ENCODE measurements at regions not wholly inside any gene's neighbourhood (a gene's known extent, or its start where the extent isn't known, plus 50 kb on each side); places are given as distances from the start of the nearest gene placed in this dataset.

GRCh38 chr9:107213080-107213479 is 70.0 kb upstream of the RAD23B start:
- H3K27me3 Mint-ChIP-seq (ENCODE audit: unreplicated experiment), result no peaks in the 10 kb centered on the region
- H3K4me1 Mint-ChIP-seq (ENCODE audit: unreplicated experiment), result no peaks in the 10 kb centered on the region
- H3K36me3 Mint-ChIP-seq (ENCODE audit: low read depth, unreplicated experiment), result no peaks in the 10 kb centered on the region
- no peak for DNase-seq (ENCODE audit: low spot score)
- H3K27ac Mint-ChIP-seq (ENCODE audit: unreplicated experiment), result no peak overlapping the region
- TF ChIP-seq CTCF (IDR thresholded peaks at IDR 0.05; ENCODE audit: unreplicated experiment), result no peak
- H3K9me3 Mint-ChIP-seq (ENCODE audit: unreplicated experiment), result no peaks in the 10 kb centered on the region
- H3K4me3 Mint-ChIP-seq (ENCODE audit: unreplicated experiment), result no peak overlapping the region

GRCh38 chr9:107213561-107214028 is 69.5 kb upstream of the RAD23B start:
- no peak overlapping the region for H3K27ac Mint-ChIP-seq (ENCODE audit: unreplicated experiment)
- no peaks in the 10 kb centered on the region for H3K4me1 Mint-ChIP-seq (ENCODE audit: unreplicated experiment)
- H3K36me3 Mint-ChIP-seq (ENCODE audit: low read depth, unreplicated experiment), result no peaks in the 10 kb centered on the region
- no peaks in the 10 kb centered on the region for H3K9me3 Mint-ChIP-seq (ENCODE audit: unreplicated experiment)
- H3K27me3 Mint-ChIP-seq (ENCODE audit: unreplicated experiment), result no peaks in the 10 kb centered on the region
- no peak for DNase-seq (ENCODE audit: low spot score)
- no peak overlapping the region for H3K4me3 Mint-ChIP-seq (ENCODE audit: unreplicated experiment)
- TF ChIP-seq CTCF (IDR thresholded peaks at IDR 0.05; ENCODE audit: unreplicated experiment), result no peak

DNA sequence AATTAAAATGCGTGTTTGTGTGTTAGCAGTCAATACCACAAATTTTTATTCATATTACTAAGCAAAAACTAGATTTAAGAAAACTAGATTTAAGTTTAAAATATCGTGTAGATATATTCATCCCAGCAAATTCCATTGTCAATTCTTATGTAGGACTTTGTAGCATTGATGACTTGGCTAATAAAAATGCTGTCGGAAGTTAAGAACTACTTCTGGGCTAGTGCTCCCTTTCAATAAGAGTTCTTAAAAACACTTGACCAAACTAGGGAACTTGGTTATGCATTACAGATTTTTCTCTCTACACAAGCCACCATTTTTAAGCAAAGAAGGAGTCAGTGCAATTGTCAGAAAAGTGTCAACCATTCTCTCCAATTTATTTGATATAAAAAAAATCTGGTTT is 68.7 kb upstream of the RAD23B start:
- no peaks in the 10 kb centered on the region for H3K9me3 Mint-ChIP-seq (ENCODE audit: unreplicated experiment)
- no peak overlapping the region for H3K27ac Mint-ChIP-seq (ENCODE audit: unreplicated experiment)
- H3K4me3 Mint-ChIP-seq (ENCODE audit: unreplicated experiment), result no peak overlapping the region
- no peaks in the 10 kb centered on the region for H3K36me3 Mint-ChIP-seq (ENCODE audit: low read depth, unreplicated experiment)
- H3K4me1 Mint-ChIP-seq (ENCODE audit: unreplicated experiment), result no peaks in the 10 kb centered on the region
- H3K27me3 Mint-ChIP-seq (ENCODE audit: unreplicated experiment), result no peaks in the 10 kb centered on the region
- no peak for TF ChIP-seq CTCF (IDR thresholded peaks at IDR 0.05; ENCODE audit: unreplicated experiment)
- no peak for DNase-seq (ENCODE audit: low spot score)

GRCh38 chr9:107214915-107215314 is 68.2 kb upstream of the RAD23B start:
- TF ChIP-seq CTCF (IDR thresholded peaks at IDR 0.05; ENCODE audit: unreplicated experiment), result no peak
- no peak overlapping the region for H3K27ac Mint-ChIP-seq (ENCODE audit: unreplicated experiment)
- no peak for DNase-seq (ENCODE audit: low spot score)
- no peaks in the 10 kb centered on the region for H3K27me3 Mint-ChIP-seq (ENCODE audit: unreplicated experiment)
- no peak overlapping the region for H3K4me3 Mint-ChIP-seq (ENCODE audit: unreplicated experiment)
- H3K36me3 Mint-ChIP-seq (ENCODE audit: low read depth, unreplicated experiment), result no peaks in the 10 kb centered on the region
- H3K9me3 Mint-ChIP-seq (ENCODE audit: unreplicated experiment), result no peaks in the 10 kb centered on the region
- H3K4me1 Mint-ChIP-seq (ENCODE audit: unreplicated experiment), result no peaks in the 10 kb centered on the region

DNA sequence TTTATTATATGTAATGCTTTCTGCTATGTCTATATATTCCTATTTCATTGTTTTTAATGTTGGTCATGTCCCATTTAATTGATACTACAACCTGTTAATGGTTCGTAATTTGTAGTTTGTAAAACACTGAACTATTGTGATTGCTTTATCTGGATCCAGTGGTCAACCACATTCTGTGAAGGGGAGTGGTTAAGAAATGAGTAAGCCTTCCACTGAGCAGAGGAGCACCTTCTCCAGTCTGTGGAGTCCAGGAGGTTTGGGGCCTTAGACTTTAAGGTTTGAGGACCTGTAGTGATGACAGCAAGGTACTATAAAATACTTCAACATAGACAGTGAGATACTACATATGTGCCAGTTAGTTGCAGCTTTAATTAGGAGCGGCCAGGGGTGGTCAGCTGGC is 67.7 kb upstream of the RAD23B start:
- H3K27ac Mint-ChIP-seq (ENCODE audit: unreplicated experiment), result no peak overlapping the region

More for the DNA sequence above, 67.7 kb upstream of the RAD23B start:
- Mint-ChIP-seq H3K4me1 (ENCODE audit: unreplicated experiment) (no peaks in the 10 kb centered on the region), H3K36me3 (ENCODE audit: low read depth, unreplicated experiment) (no peaks in the 10 kb centered on the region), H3K27me3 (ENCODE audit: unreplicated experiment) (no peaks in the 10 kb centered on the region), H3K9me3 (ENCODE audit: unreplicated experiment) (no peaks in the 10 kb centered on the region), H3K4me3 (ENCODE audit: unreplicated experiment) (no peak overlapping the region)
- no peak for TF ChIP-seq CTCF (IDR thresholded peaks at IDR 0.05; ENCODE audit: unreplicated experiment)
- no peak for DNase-seq (ENCODE audit: low spot score)
